GM18508 (cell line): ENCODE measurements at regions not wholly inside any gene's neighbourhood (a gene's known extent, or its start where the extent isn't known, plus 50 kb on each side); places are given as distances from the start of the nearest gene placed in this dataset.
"Not testable (repeated sequence)": the region's sequence is repeated elsewhere in the genome, so short reads cannot be mapped to it uniquely, and the experiment has no call there.

Experiments
- ATAC-seq: cut with Tn5 transposase; IDR thresholded peaks from one replicate; pipeline ENCODE4 v1.9.1; 2021; ENCODE audit warnings: moderate number of reproducible peaks; ENCODE audit not compliant: insufficient read depth, unreplicated experiment

GRCh38 chr11:23127706-23128105 lies 267.4 kb upstream of the CCDC179 start:
- ATAC-seq: no peak

- ATAC-seq: no peak
Measured at GRCh38 chr11:23134627-23135026, 274.4 kb upstream of the CCDC179 start.

- ATAC-seq: no peak
Measured at GRCh38 chr11:23138761-23139160, 278.5 kb upstream of the CCDC179 start.

- no peak for ATAC-seq
Measured at GRCh38 chr11:23143022-23143421, 282.7 kb upstream of the CCDC179 start.

- ATAC-seq: no peak
Measured at GRCh38 chr11:23151819-23152218, 291.5 kb upstream of the CCDC179 start.

GRCh38 chr11:23155503-23155902 lies 295.2 kb upstream of the CCDC179 start:
- no peak for ATAC-seq

GRCh38 chr11:23164022-23164421 lies 303.7 kb upstream of the CCDC179 start:
- no peak for ATAC-seq

GRCh38 chr11:23166376-23166775 lies 306.1 kb upstream of the CCDC179 start:
- no peak for ATAC-seq

GRCh38 chr11:23179609-23180008 lies 319.3 kb upstream of the CCDC179 start:
- ATAC-seq: no peak

- ATAC-seq: no peak
Measured at GRCh38 chr11:23181022-23181807, 320.9 kb upstream of the CCDC179 start.

GRCh38 chr11:23192256-23192655 lies 332.0 kb upstream of the CCDC179 start:
- no peak for ATAC-seq

GRCh38 chr11:23201936-23202522 lies 341.8 kb upstream of the CCDC179 start:
- no peak for ATAC-seq

GRCh38 chr11:23202611-23203010 lies 342.3 kb upstream of the CCDC179 start:
- no peak for ATAC-seq

GRCh38 chr11:23205156-23205871 lies 345.0 kb upstream of the CCDC179 start:
- ATAC-seq: no peak

GRCh38 chr11:23206741-23207336 lies 346.6 kb upstream of the CCDC179 start:
- ATAC-seq: no peak

- ATAC-seq: no peak
Measured at GRCh38 chr11:23211221-23211620, 350.9 kb upstream of the CCDC179 start.

GRCh38 chr11:23212807-23213206 lies 352.5 kb upstream of the CCDC179 start:
- ATAC-seq: no peak

- ATAC-seq: no peak
Measured at GRCh38 chr11:23217072-23217471, 356.8 kb upstream of the CCDC179 start.

GRCh38 chr11:23220086-23220485 lies 359.8 kb upstream of the CCDC179 start:
- not testable (repeated sequence) for ATAC-seq

GRCh38 chr11:23221366-23221765 lies 361.1 kb upstream of the CCDC179 start:
- ATAC-seq: no peak
